DND-41 (cell line): ENCODE measurements at regions not wholly inside any gene's neighbourhood (a gene's known extent, or its start where the extent isn't known, plus 50 kb on each side); places are given as distances from the start of the nearest gene placed in this dataset.

Experiments used
- ATAC-seq: fragments of 200-7000 bp; cut with Tn5 transposase; 3 replicates; pipeline ENCODE4 v1.9.1; 2021; ENCODE audit warnings: low read depth; ENCODE audit not compliant: insufficient read depth
- DNase-seq: peaks from one replicate; pipeline ENCODE4 v3.0.0-alpha.2; 2020
- H2AFZ ChIP-seq: 2 replicates; pipeline ENCODE4 v1.6.0; 2012; ENCODE audit warnings: low read depth, low read length
- H3K27ac ChIP-seq: 2 replicates; pipeline ENCODE4 v1.5.1; 2012; ENCODE audit warnings: low read length, inconsistent platforms
- H3K27me3 ChIP-seq: fragments of 200-600 bp; sonication (generic); 2 replicates; pipeline ENCODE4 v1.6.0; 2012; ENCODE audit warnings: low read length, mild to moderate bottlenecking, inconsistent platforms; ENCODE audit not compliant: insufficient read depth, poor library complexity
- H3K36me3 ChIP-seq: 2 replicates; pipeline ENCODE4 v1.5.1; 2012; ENCODE audit warnings: low read length, inconsistent platforms; ENCODE audit not compliant: insufficient read depth
- H3K4me1 ChIP-seq: 2 replicates; pipeline ENCODE4 v1.5.1; 2012; ENCODE audit warnings: mild to moderate bottlenecking, low read length; ENCODE audit not compliant: insufficient read depth
- H3K4me2 ChIP-seq: 2 replicates; pipeline ENCODE4 v1.6.0; 2012; ENCODE audit warnings: mild to moderate bottlenecking, moderate library complexity, low read length, inconsistent platforms; ENCODE audit not compliant: insufficient read depth
- H3K4me3 ChIP-seq, 2 experiments: fragments of 200-600 bp in 1 of 2; shearing (Covaris generic) in 1 of 2; 2 replicates each; pipeline ENCODE4 v1.5.1; 2012 to 2016; ENCODE audit warnings: inconsistent platforms in 2 of 2, low read length in 2 of 2, mild to moderate bottlenecking in 2 of 2, low read depth in 1 of 2, moderate library complexity in 1 of 2
- H3K79me2 ChIP-seq: 2 replicates; pipeline ENCODE4 v1.6.0; 2012; ENCODE audit warnings: low read length, inconsistent platforms; ENCODE audit not compliant: insufficient read depth
- H3K9ac ChIP-seq: 2 replicates; pipeline ENCODE4 v1.6.0; 2012; ENCODE audit warnings: low read depth, mild to moderate bottlenecking, inconsistent platforms, low read length, moderate library complexity
- H3K9me3 ChIP-seq: 2 replicates; pipeline ENCODE4 v1.5.1; 2012; ENCODE audit warnings: low read length, moderate library complexity, mild to moderate bottlenecking, inconsistent platforms; ENCODE audit not compliant: insufficient read depth, severe bottlenecking
- H4K20me1 ChIP-seq: 2 replicates; pipeline ENCODE4 v1.6.0; 2012; ENCODE audit warnings: low read length; ENCODE audit not compliant: insufficient read depth
- CTCF ChIP-seq: IDR thresholded peaks from 2 replicates; pipeline ENCODE4 v1.5.1; 2012; ENCODE audit warnings: borderline replicate concordance, low read length, moderate library complexity, mild to moderate bottlenecking; ENCODE audit not compliant: poor library complexity, severe bottlenecking; ENCODE audit errors: extremely low read depth
- EZH2 ChIP-seq: IDR thresholded peaks from 3 replicates; pipeline ENCODE4 v1.6.1; 2012; ENCODE audit warnings: borderline replicate concordance, low read depth, mild to moderate bottlenecking, moderate library complexity, low read length, inconsistent platforms; ENCODE audit not compliant: severe bottlenecking

GRCh38 chr12:126404293-126404881 is 1339.2 kb downstream of the AACS start:
- Histone ChIP-seq H3K4me2 (no peak overlapping the region), H3K79me2 (no peaks in the 10 kb centered on the region), H3K4me1 (no peaks in the 10 kb centered on the region), H4K20me1 (no peaks in the 10 kb centered on the region), H3K9ac (no peak overlapping the region), H3K4me3 (no peak overlapping the region), H3K36me3 (no peaks in the 10 kb centered on the region), H3K9me3 (no peaks in the 10 kb centered on the region), H2AFZ (no peak overlapping the region), H3K27me3 (no peaks in the 10 kb centered on the region), H3K27ac (no peak overlapping the region)
- TF ChIP-seq CTCF: no peak
- TF ChIP-seq EZH2: no peak
- ATAC-seq (no peak), DNase-seq (no peak)

GRCh38 chr12:126418400-126418799 is 1353.2 kb downstream of the AACS start:
- no peak overlapping the region for H3K9ac ChIP-seq
- no peaks in the 10 kb centered on the region for H3K27me3 ChIP-seq
- no peak overlapping the region for H3K4me2 ChIP-seq
- no peaks in the 10 kb centered on the region for H3K36me3 ChIP-seq
- no peak for DNase-seq
- no peak overlapping the region for H3K27ac ChIP-seq
- no peaks in the 10 kb centered on the region for H3K9me3 ChIP-seq
- no peak for ATAC-seq
- no peaks in the 10 kb centered on the region for H4K20me1 ChIP-seq
- H3K79me2 ChIP-seq: no peaks in the 10 kb centered on the region
- TF ChIP-seq CTCF (no peak), EZH2 (no peak)
- no peaks in the 10 kb centered on the region for H3K4me1 ChIP-seq
- no peak overlapping the region for H2AFZ ChIP-seq
- no peak overlapping the region for H3K4me3 ChIP-seq

- H3K4me2 ChIP-seq: no peak overlapping the region
- H3K79me2 ChIP-seq: no peaks in the 10 kb centered on the region
- DNase-seq: no peak
- no peaks in the 10 kb centered on the region for H3K36me3 ChIP-seq
- H3K9ac ChIP-seq: no peak overlapping the region
- no peak for ATAC-seq
- TF ChIP-seq EZH2 (no peak), CTCF (no peak)
- H3K9me3 ChIP-seq: no peaks in the 10 kb centered on the region
- no peak overlapping the region for H3K27ac ChIP-seq
- H3K4me3 ChIP-seq: no peak overlapping the region
- H2AFZ ChIP-seq: no peak overlapping the region
- H3K4me1 ChIP-seq: no peaks in the 10 kb centered on the region
- no peaks in the 10 kb centered on the region for H4K20me1 ChIP-seq
- no peaks in the 10 kb centered on the region for H3K27me3 ChIP-seq
Observed at GRCh38 chr12:126419131-126419530, 1353.9 kb downstream of the AACS start.

GRCh38 chr12:126424696-126425095 is 1359.5 kb downstream of the AACS start:
- no peak for ATAC-seq
- Histone ChIP-seq H3K79me2 (no peaks in the 10 kb centered on the region), H3K4me3 (no peak overlapping the region), H2AFZ (no peak overlapping the region), H3K27me3 (no peaks in the 10 kb centered on the region), H3K9me3 (no peaks in the 10 kb centered on the region), H3K9ac (no peak overlapping the region), H4K20me1 (no peaks in the 10 kb centered on the region), H3K4me1 (no peaks in the 10 kb centered on the region), H3K4me2 (no peak overlapping the region), H3K27ac (no peak overlapping the region), H3K36me3 (no peaks in the 10 kb centered on the region)
- no peak for DNase-seq
- TF ChIP-seq CTCF (no peak), EZH2 (no peak)
